Activated CD8-positive, alpha-beta memory T cell treated with anti-CD3 and anti-CD28 coated beads for 1 hour (primary cell): ENCODE measurements at regions not wholly inside any gene's neighbourhood (a gene's known extent, or its start where the extent isn't known, plus 50 kb on each side); places are given as distances from the start of the nearest gene placed in this dataset.
A peak's percentile ranks its signal among the peaks of the same experiment; 100 is the strongest.

Source experiments
- DNase-seq, 2 donors: peaks; one replicate each; pipeline ENCODE4 v3.0.0-alpha.2; 2020; ENCODE audit warnings: low read depth in 1 of 2; ENCODE audit errors: extremely low read depth in 1 of 2

- no peak for DNase-seq
Measured at GRCh38 chr10:29763396-29763795, 128.6 kb upstream of the SVIL start.

GRCh38 chr10:29761916-29762315 lies 127.1 kb upstream of the SVIL start:
- no peak for DNase-seq

- no peak for DNase-seq
Measured at GRCh38 chr10:29760138-29760900, 125.5 kb upstream of the SVIL start.

- DNase-seq, result no peak
Measured at GRCh38 chr10:29757551-29758297, 123.0 kb upstream of the SVIL start.

- DNase-seq, result no peak
Measured at GRCh38 chr10:29756451-29756850, 121.7 kb upstream of the SVIL start.

- DNase-seq, result no peak
Measured at GRCh38 chr10:29753283-29753682, 118.5 kb upstream of the SVIL start.

GRCh38 chr10:29751684-29752083 lies 116.9 kb upstream of the SVIL start:
- no peak for DNase-seq

- DNase-seq, result no peak
Measured at GRCh38 chr10:29751240-29751639, 116.5 kb upstream of the SVIL start.

- no peak for DNase-seq
Measured at GRCh38 chr10:29749150-29749549, 114.4 kb upstream of the SVIL start.

- DNase-seq, result no peak
Measured at GRCh38 chr10:29748109-29748650, 113.4 kb upstream of the SVIL start.

GRCh38 chr10:29746080-29746797 lies 111.5 kb upstream of the SVIL start:
- DNase-seq, result no peak

- no peak for DNase-seq
Measured at GRCh38 chr10:29740981-29741545, 106.3 kb upstream of the SVIL start.

GRCh38 chr10:29738341-29738740 lies 103.6 kb upstream of the SVIL start:
- no peak for DNase-seq

GRCh38 chr10:29737074-29737593 lies 102.4 kb upstream of the SVIL start:
- DNase-seq, result no peak

GRCh38 chr10:29736366-29737073 lies 101.7 kb upstream of the SVIL start:
- DNase-seq, result peak in 1 of 2 donors; percentile 7

- DNase-seq, result peak; percentile 55 to 77
Measured at GRCh38 chr10:29735628-29736365, 101.0 kb upstream of the SVIL start.

GRCh38 chr10:29734962-29735627 lies 100.3 kb upstream of the SVIL start:
- DNase-seq, result peak in 1 of 2 donors; percentile 34

- no peak for DNase-seq
Measured at GRCh38 chr10:29734640-29734961, 99.8 kb upstream of the SVIL start.

- no peak for DNase-seq
Measured at GRCh38 chr10:29733323-29733722, 98.6 kb upstream of the SVIL start.
